Neural progenitor cell (in vitro differentiated cells): ENCODE measurements at regions not wholly inside any gene's neighbourhood (a gene's known extent, or its start where the extent isn't known, plus 50 kb on each side); places are given as distances from the start of the nearest gene placed in this dataset.

Source experiments
- DNase-seq: peaks from one replicate; pipeline ENCODE4 v3.0.0-alpha.2; 2016; ENCODE audit warnings: low spot score
- H2AFZ ChIP-seq: fragments of 200-600 bp; sonication (generic); replicated peaks from 2 replicates; pipeline ENCODE4 v1.6.1; 2016; ENCODE audit warnings: antibody characterized with exemption
- H3F3A ChIP-seq: fragments of 200-600 bp; sonication (generic); 2 replicates; pipeline ENCODE4 v1.6.1; 2016; ENCODE audit warnings: antibody characterized with exemption, low read depth
- H3K27ac ChIP-seq: fragments of 200-600 bp; sonication (generic); 2 replicates; pipeline ENCODE4 v1.5.1; 2016; ENCODE audit warnings: mild to moderate bottlenecking
- H3K27me3 ChIP-seq: fragments of 200-600 bp; sonication (generic); 2 replicates; pipeline ENCODE4 v1.6.1; 2016; ENCODE audit warnings: mild to moderate bottlenecking, moderate library complexity
- H3K36me3 ChIP-seq: fragments of 200-600 bp; sonication (generic); 2 replicates; pipeline ENCODE4 v1.5.1; 2016
- H3K4me1 ChIP-seq: fragments of 200-600 bp; sonication (generic); 2 replicates; pipeline ENCODE4 v1.6.1; 2016; ENCODE audit warnings: mixed run types
- H3K4me2 ChIP-seq: fragments of 200-600 bp; sonication (generic); 2 replicates; pipeline ENCODE4 v1.6.1; 2016
- H3K4me3 ChIP-seq: fragments of 200-600 bp; sonication (generic); 2 replicates; pipeline ENCODE4 v1.5.1; 2016
- H3K79me2 ChIP-seq: fragments of 200-600 bp; sonication (generic); 2 replicates; pipeline ENCODE4 v1.6.1; 2016; ENCODE audit warnings: low read depth
- H3K9ac ChIP-seq: fragments of 200-600 bp; sonication (generic); 2 replicates; pipeline ENCODE4 v1.6.1; 2016
- H3K9me3 ChIP-seq: fragments of 200-600 bp; sonication (generic); 2 replicates; pipeline ENCODE4 v1.5.1; 2016; ENCODE audit warnings: low read depth
- H4K20me1 ChIP-seq: fragments of 200-600 bp; sonication (generic); 2 replicates; pipeline ENCODE4 v1.6.1; 2016; ENCODE audit warnings: low read depth
- H3K27ac Mint-ChIP-seq: 3 replicates; pipeline ENCODE4 v1.8.0; 2021; ENCODE audit warnings: mixed read lengths
- H3K27me3 Mint-ChIP-seq: 2 replicates; pipeline ENCODE4 v1.8.0; 2022; ENCODE audit warnings: low read depth, mild to moderate bottlenecking, inconsistent platforms, moderate library complexity, mixed read lengths; ENCODE audit not compliant: insufficient read depth
- H3K36me3 Mint-ChIP-seq: 3 replicates; pipeline ENCODE4 v1.8.0; 2021; ENCODE audit warnings: mixed read lengths
- H3K4me1 Mint-ChIP-seq: 3 replicates; pipeline ENCODE4 v1.8.0; 2021; ENCODE audit warnings: mixed read lengths
- H3K4me3 Mint-ChIP-seq: 3 replicates; pipeline ENCODE4 v1.8.0; 2021; ENCODE audit warnings: mild to moderate bottlenecking, moderate library complexity, mixed read lengths
- H3K9me3 Mint-ChIP-seq: 3 replicates; pipeline ENCODE4 v1.8.0; 2020; ENCODE audit warnings: mixed read lengths
- CTCF ChIP-seq: fragments of 200-600 bp; sonication (generic); IDR thresholded peaks from 2 replicates; pipeline ENCODE4 v1.5.1; 2017; ENCODE audit warnings: antibody characterized with exemption, mild to moderate bottlenecking
- EZH2 ChIP-seq: fragments of 200-600 bp; sonication (generic); IDR thresholded peaks from 2 replicates; pipeline ENCODE4 v1.6.1; 2017; ENCODE audit warnings: antibody characterized with exemption, mild to moderate bottlenecking, moderate library complexity
- EZH2phosphoT487 ChIP-seq: fragments of 200-600 bp; sonication (generic); IDR thresholded peaks from 2 replicates; pipeline ENCODE4 v1.6.1; 2017; ENCODE audit warnings: antibody characterized with exemption

- Histone ChIP-seq H3K9me3 (no peaks in the 10 kb centered on the region), H3K4me3 (no peak overlapping the region), H3K9ac (no peak overlapping the region), H3K79me2 (no peaks in the 10 kb centered on the region), H2AFZ (no peak overlapping the region), H3F3A (no peaks in the 10 kb centered on the region), H3K27me3 (no peaks in the 10 kb centered on the region), H4K20me1 (no peaks in the 10 kb centered on the region), H3K36me3 (no peaks in the 10 kb centered on the region), H3K4me1 (no peaks in the 10 kb centered on the region), H3K27ac (no peak overlapping the region), H3K4me2 (no peak overlapping the region)
- TF ChIP-seq EZH2 = no peak
- TF ChIP-seq EZH2phosphoT487 = no peak
- no peak for TF ChIP-seq CTCF
- Mint-ChIP-seq H3K27ac (no peak overlapping the region), H3K4me1 (no peaks in the 10 kb centered on the region), H3K27me3 (no peaks in the 10 kb centered on the region), H3K9me3 (peaks cover 11% of the 10 kb centered on the region), H3K4me3 (no peak overlapping the region), H3K36me3 (no peaks in the 10 kb centered on the region)
- no peak for DNase-seq
These were observed 61.1 kb upstream of the C1GALT1C1 start for GRCh38 chrX:120690941-120691340.

- Histone ChIP-seq H3K4me1 (no peaks in the 10 kb centered on the region), H3K27ac (no peak overlapping the region), H3K4me2 (no peak overlapping the region), H3F3A (no peaks in the 10 kb centered on the region), H3K9ac (no peak overlapping the region), H3K36me3 (no peaks in the 10 kb centered on the region), H2AFZ (no peak overlapping the region), H3K27me3 (no peaks in the 10 kb centered on the region), H3K4me3 (no peak overlapping the region), H3K79me2 (no peaks in the 10 kb centered on the region), H4K20me1 (no peaks in the 10 kb centered on the region), H3K9me3 (no peaks in the 10 kb centered on the region)
- DNase-seq = no peak
- TF ChIP-seq EZH2phosphoT487 = no peak
- no peak for TF ChIP-seq CTCF
- TF ChIP-seq EZH2 = no peak
- H3K27me3 Mint-ChIP-seq = no peaks in the 10 kb centered on the region
- no peaks in the 10 kb centered on the region for H3K36me3 Mint-ChIP-seq
- H3K4me1 Mint-ChIP-seq = no peaks in the 10 kb centered on the region
- no peak overlapping the region for H3K27ac Mint-ChIP-seq
- H3K4me3 Mint-ChIP-seq = no peak overlapping the region
- H3K9me3 Mint-ChIP-seq = peaks cover 11% of the 10 kb centered on the region
These were observed 60.5 kb upstream of the C1GALT1C1 start for GRCh38 chrX:120690344-120690743.

GRCh38 chrX:120680090-120680489 lies 50.2 kb upstream of the C1GALT1C1 start:
- H3K27ac Mint-ChIP-seq = no peak overlapping the region
- H3K4me3 Mint-ChIP-seq = no peak overlapping the region

More at GRCh38 chrX:120680090-120680489, 50.2 kb upstream of the C1GALT1C1 start:
- Histone ChIP-seq H3K4me3 (no peak overlapping the region), H3K9me3 (peaks cover 3% of the 10 kb centered on the region), H3K9ac (no peak overlapping the region), H3K27me3 (no peaks in the 10 kb centered on the region), H3F3A (no peaks in the 10 kb centered on the region), H3K27ac (no peak overlapping the region), H4K20me1 (no peaks in the 10 kb centered on the region), H3K36me3 (no peaks in the 10 kb centered on the region), H3K4me1 (no peaks in the 10 kb centered on the region), H3K79me2 (no peaks in the 10 kb centered on the region), H3K4me2 (no peak overlapping the region), H2AFZ (no peak overlapping the region)
- H3K9me3 Mint-ChIP-seq = peaks cover 4% of the 10 kb centered on the region
- TF ChIP-seq EZH2phosphoT487 (no peak), EZH2 (no peak), CTCF (no peak)
- DNase-seq = no peak
- H3K36me3 Mint-ChIP-seq = no peaks in the 10 kb centered on the region
- no peaks in the 10 kb centered on the region for H3K4me1 Mint-ChIP-seq
- peaks cover 2% of the 10 kb centered on the region for H3K27me3 Mint-ChIP-seq
